ENCODE measurements at regions not wholly inside any gene's neighbourhood (a gene's known extent, or its start where the extent isn't known, plus 50 kb on each side); places are given as distances from the start of the nearest gene placed in this dataset.
A peak's percentile ranks its signal among the peaks of the same experiment; 100 is the strongest.

- no peak for DNase-seq (ENCODE audit: extremely low read depth, low read depth)
Observed at GRCh38 chrX:39117101-39117500, 315.8 kb downstream of the MID1IP1 start.

GRCh38 chrX:39121903-39122302, 320.6 kb downstream of the MID1IP1 start:
- DNase-seq (ENCODE audit: extremely low read depth, low read depth): no peak

GRCh38 chrX:39125834-39126233, 324.6 kb downstream of the MID1IP1 start:
- no peak for DNase-seq (ENCODE audit: extremely low read depth, low read depth)

GRCh38 chrX:39133971-39134370, 332.7 kb downstream of the MID1IP1 start:
- DNase-seq (ENCODE audit: extremely low read depth, low read depth): no peak

GRCh38 chrX:39137363-39137954, 336.2 kb downstream of the MID1IP1 start:
- no peak for DNase-seq (ENCODE audit: extremely low read depth, low read depth)

- DNase-seq (ENCODE audit: extremely low read depth, low read depth): no peak
Observed at GRCh38 chrX:39140581-39140980, 339.3 kb downstream of the MID1IP1 start.

GRCh38 chrX:39144323-39144722, 343.1 kb downstream of the MID1IP1 start:
- DNase-seq (ENCODE audit: extremely low read depth, low read depth): no peak

- no peak for DNase-seq (ENCODE audit: extremely low read depth, low read depth)
Observed at GRCh38 chrX:39144956-39145355, 343.7 kb downstream of the MID1IP1 start.

- DNase-seq (ENCODE audit: extremely low read depth, low read depth): no peak
Observed at GRCh38 chrX:39145859-39146258, 344.6 kb downstream of the MID1IP1 start.

- peak; percentile 21 for DNase-seq (ENCODE audit: extremely low read depth, low read depth)
Observed at GRCh38 chrX:39149761-39150160, 348.5 kb downstream of the MID1IP1 start.

GRCh38 chrX:39150220-39150619, 349.0 kb downstream of the MID1IP1 start:
- no peak for DNase-seq (ENCODE audit: extremely low read depth, low read depth)

GRCh38 chrX:39150621-39151020, 349.4 kb downstream of the MID1IP1 start:
- no peak for DNase-seq (ENCODE audit: extremely low read depth, low read depth)

- DNase-seq (ENCODE audit: extremely low read depth, low read depth): peak; percentile 2
Observed at GRCh38 chrX:39152106-39152649, 350.9 kb downstream of the MID1IP1 start.

GRCh38 chrX:39156051-39156450, 354.8 kb downstream of the MID1IP1 start:
- DNase-seq (ENCODE audit: extremely low read depth, low read depth): no peak

GRCh38 chrX:39157006-39157405, 355.7 kb downstream of the MID1IP1 start:
- no peak for DNase-seq (ENCODE audit: extremely low read depth, low read depth)

GRCh38 chrX:39157796-39158195, 356.5 kb downstream of the MID1IP1 start:
- no peak for DNase-seq (ENCODE audit: extremely low read depth, low read depth)

GRCh38 chrX:39158801-39159657, 357.8 kb downstream of the MID1IP1 start:
- no peak for DNase-seq (ENCODE audit: extremely low read depth, low read depth)

- no peak for DNase-seq (ENCODE audit: extremely low read depth, low read depth)
Observed at GRCh38 chrX:39159921-39160507, 358.8 kb downstream of the MID1IP1 start.

- DNase-seq (ENCODE audit: extremely low read depth, low read depth): no peak
Observed at GRCh38 chrX:39161611-39162255, 360.5 kb downstream of the MID1IP1 start.

- no peak for DNase-seq (ENCODE audit: extremely low read depth, low read depth)
Observed at GRCh38 chrX:39162322-39162735, 361.1 kb downstream of the MID1IP1 start.

GRCh38 chrX:39163581-39164126, 362.4 kb downstream of the MID1IP1 start:
- DNase-seq (ENCODE audit: extremely low read depth, low read depth): no peak

Measured in NCI-H460 (cell line).